ENCODE measurements at regions not wholly inside any gene's neighbourhood (a gene's known extent, or its start where the extent isn't known, plus 50 kb on each side); places are given as distances from the start of the nearest gene placed in this dataset.

DNA sequence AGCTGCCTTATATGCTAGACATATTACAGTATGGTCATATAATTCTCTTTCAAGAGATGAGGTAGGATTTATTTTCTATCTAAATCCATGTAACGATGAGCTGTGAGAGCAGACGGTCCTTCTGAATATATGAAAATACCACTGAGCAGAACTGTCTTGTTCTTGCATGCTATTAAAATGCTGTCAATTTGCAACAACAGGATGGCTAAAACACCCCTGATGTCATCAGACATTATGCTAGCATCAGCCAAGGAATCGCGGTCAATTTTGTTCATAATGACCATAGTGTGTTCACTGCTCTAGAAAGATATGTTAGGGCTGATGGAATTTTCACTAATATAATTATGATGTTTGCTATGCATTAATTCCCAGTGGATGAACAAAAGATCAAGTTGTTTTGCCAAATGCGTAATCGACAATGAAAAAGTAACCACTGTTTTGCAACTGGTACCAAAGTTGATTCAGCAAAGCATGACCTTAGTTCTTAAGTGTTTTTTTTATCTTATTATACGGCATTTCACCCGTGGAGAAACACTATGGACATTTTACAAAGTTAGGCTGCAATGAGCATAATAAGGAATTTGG is 765.4 kb upstream of the NR2F2 start:
- DNase-seq (ENCODE audit: low spot score) = no peak

DNA sequence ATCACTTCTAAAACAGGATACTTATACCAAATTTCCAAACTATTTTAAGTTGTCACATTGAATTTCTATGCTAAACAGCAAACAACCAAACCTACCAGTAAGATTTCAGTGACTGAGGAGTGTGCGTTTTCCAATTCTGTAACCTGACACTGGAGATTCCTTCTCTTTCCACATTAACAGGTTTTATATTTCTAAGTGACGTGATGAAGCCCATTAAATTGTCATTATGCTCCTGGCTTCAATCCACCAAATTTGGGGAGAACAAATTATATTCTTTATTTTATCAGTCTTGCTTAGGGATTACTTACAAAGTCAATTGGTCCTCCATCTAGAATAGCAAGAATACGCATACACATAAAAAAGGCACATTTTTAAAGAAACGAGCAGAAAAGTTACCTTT is 764.8 kb upstream of the NR2F2 start:
- no peak for DNase-seq (ENCODE audit: low spot score)

DNA sequence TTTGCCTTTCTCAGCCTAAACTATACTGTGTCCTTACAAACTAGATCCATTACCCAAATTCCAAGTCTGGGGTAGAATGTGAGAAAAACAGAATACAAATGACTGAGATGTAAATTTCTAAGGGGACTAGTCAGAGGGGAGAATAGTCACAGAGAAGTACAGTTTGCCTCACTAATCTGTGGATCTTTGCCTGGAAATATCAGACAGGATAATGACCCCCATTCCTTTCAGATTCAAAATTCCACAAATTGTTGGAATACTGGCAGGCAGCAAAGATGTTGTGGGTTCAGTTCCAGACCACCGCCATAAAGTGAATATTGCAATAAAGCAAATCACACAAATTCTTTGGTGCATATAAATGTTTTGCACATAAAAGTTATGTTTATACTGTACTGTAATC is 762.8 kb upstream of the NR2F2 start:
- no peak for DNase-seq (ENCODE audit: low spot score)

DNA sequence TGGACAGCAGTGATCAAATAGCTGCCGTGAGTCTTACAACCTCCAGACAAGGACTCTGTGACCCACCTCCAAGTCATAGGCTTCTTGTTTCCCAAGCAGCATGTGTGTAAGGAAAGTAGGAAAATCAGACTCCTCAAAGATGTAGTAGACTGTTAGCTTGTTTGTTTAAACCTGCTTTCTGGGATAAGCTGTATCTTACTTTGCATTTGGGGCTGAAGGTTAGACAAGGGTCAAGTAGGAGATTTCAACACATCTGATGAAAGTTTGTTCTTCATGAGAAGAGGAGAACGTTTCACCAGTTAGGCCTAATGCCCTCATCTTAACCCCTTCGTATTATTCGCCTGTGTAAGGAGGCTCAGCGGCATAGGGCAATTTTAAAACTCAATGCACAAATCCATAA is 756.4 kb upstream of the NR2F2 start:
- no peak for DNase-seq (ENCODE audit: low spot score)

DNA sequence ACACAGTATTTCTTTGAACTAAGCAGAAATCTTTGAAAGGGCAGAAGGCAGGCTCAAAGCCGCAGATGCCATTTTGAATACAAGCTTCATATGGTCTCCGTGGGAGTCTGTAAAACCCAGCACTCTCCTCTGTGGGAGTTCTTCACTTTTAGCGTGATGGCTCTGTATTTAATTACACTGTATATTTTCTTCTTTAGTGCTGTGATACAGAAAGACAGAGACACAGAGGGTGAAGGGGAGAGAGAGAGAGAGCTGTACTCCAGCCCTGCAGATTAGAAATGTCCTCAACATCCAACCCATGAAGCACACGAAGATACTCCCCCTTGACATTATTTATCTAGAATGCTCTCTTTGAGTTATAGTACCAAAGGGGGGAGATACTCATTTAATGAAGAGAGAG is 752.6 kb upstream of the NR2F2 start:
- no peak for DNase-seq (ENCODE audit: low spot score)

DNA sequence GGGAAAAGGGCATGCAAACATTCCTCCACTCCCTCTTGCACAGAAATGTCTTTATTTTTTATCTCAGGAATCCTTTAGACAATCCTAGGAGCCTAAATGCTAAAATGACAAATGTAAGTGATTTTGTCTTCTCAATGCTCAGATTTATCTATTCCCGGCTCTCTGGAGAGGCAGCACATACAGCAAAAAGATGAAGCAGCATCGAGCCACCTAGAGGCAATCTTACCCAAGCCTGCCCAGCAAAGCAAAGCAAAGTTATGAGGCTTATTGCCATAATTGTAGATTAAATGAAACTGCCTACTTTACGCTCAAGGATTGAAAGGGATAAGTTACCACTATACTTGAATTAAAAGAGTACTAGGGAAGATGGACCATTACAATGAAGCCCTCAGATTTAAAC is 750.4 kb upstream of the NR2F2 start:
- DNase-seq (ENCODE audit: low spot score) = no peak

DNA sequence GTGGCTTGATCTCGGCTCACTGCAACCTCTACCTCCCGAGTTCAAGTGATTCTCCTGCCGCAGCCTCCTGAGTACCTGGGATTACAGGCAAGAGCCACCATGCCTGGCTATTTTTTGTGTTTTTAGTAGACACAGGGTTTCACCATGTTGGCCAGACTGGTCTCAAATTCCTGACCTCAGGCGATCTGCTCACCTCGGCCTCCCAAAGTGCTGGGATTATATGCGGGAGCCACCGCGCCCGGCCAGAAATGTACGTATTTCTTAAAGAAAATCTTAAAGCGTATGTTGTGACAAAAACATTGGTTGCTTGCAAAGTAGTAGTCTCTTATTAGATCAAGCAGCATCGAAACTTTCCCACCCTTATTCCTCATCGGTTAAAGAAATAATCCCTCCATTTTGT is 748.9 kb upstream of the NR2F2 start:
- no peak for DNase-seq (ENCODE audit: low spot score)

DNA sequence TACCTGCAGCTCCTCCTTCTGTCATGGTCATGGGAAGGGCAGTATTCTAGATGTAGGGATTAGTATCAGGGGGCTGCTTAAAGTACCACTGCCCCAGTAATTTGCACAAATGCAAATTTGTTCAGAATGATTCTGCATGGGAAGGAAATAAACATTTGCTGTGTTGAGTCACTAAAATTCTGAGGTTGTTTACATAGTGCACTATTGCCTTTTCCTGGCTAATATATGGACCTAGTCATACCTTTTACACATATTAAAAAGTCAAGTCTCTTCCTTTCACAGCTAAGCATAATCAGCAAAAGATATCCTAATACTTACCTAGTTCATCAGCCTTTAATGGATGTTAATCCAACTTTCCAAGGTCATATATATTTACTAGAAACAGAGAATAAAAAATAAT is 746.4 kb upstream of the NR2F2 start:
- DNase-seq (ENCODE audit: low spot score) = no peak

DNA sequence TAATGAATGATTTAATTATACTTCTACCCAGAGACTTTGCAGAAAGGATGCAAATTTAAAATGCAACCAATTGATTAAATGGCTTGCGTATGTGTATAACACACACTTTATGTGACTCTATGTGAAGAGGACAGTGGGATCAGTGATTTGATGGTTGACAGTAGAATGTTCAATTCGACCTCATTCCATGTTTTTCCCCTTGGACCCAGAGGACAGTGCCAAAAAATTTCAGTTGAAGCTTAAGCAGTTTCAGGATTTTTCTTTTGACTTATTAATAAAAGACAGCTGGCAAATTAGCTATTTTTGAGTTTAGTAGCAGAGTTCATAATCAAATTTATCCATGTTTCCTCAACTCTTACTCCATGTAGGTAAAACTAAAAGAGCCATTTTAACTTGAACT is 742.4 kb upstream of the NR2F2 start:
- no peak for DNase-seq (ENCODE audit: low spot score)

DNA sequence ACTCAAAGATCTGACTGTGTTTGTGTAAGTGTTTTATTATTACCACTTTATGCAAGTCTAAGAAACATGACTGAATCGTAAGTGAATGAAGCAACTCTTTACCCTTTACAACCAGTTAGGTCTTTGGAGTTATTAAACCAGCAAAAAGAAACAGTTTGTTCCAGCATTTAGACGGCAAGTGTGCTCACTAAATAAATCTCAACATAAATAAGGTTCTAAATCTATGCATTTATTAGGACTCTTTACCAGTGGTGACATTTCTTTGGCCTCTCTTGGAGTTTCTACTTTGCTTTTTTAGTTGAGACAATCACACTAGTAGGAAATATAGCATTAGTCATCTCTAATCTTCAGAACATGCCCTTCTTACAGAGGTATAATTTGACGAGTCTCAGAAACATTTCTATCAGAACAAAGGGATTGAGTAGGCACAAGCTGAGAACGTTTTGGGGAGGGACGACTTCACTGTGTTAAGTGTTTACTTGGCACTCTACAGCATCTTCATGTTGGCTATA is 739.9 kb upstream of the NR2F2 start:
- DNase-seq (ENCODE audit: low spot score) = no peak

DNA sequence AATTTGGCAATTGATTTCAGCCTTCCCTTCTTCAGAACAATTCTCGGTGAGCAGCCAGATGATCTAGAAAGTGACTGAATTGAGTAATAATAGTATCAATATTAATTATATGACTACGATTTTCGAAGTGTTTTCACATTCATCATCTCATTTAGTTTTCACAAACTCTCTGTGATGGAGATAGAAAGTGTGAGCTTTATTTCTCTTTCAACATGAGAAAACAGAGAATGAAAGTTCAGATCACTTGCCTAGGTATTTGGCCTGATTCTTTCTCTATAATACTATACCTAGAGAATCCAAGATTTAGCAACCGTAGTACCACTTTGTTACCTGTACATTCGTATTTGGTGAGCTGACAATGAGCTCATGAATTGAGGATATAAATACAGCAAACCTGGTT is 739.2 kb upstream of the NR2F2 start:
- no peak for DNase-seq (ENCODE audit: low spot score)

DNA sequence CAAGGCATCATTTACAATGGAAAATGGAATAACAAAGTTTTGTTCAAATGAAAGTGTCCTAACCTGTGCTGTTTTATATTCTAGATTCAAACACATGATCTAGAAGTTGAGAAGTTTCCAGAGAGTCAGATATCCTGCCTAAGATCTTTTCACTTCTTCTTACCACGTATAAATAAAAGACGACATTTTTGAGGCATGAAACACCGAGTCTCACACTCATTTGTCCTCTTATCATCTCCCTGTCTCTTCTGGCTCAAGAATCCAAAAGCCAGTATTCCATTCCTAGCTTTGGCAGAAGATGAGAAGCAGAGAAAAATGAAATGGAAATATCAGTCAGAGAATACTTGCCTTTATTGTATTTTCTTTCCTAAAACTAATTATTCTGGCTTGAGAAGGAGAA is 738.6 kb upstream of the NR2F2 start:
- no peak for DNase-seq (ENCODE audit: low spot score)

DNA sequence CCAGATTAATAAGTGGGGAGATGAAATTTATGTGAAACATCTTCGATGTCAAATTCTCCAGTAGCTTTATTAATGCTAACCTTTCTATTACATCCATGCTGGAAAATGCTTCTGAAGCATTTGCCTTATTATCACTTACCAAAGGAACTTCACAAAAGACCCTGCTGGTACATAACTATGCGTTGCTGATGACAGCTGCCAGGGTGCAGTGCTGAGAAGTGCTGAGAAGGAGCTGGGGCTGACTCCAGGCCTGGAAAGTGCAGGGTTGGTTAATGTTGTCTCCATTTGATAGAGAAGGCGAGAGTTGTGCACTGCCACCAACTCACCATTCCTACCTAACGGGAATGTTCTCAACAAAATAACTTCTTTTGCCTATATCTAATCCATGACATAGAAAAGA is 736.0 kb upstream of the NR2F2 start:
- DNase-seq (ENCODE audit: low spot score) = no peak

DNA sequence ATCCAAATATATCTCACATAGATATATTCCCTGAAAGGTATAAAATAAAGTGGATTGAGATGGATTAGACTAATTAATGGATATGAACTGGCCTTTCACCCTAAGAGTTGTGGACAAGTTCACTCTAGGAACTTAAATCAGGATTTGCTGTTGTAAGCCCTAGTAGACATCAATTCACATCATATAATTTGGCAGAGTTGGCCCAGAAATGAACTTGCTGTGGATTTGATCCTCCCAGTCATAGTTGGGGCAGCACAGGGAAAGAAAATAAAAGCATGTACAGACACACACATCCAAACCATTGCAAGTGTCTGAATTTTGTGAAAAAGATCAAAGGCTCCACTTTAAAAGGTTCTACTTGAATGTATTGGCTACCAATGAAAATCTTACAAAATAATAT is 734.7 kb upstream of the NR2F2 start:
- no peak for DNase-seq (ENCODE audit: low spot score)

DNA sequence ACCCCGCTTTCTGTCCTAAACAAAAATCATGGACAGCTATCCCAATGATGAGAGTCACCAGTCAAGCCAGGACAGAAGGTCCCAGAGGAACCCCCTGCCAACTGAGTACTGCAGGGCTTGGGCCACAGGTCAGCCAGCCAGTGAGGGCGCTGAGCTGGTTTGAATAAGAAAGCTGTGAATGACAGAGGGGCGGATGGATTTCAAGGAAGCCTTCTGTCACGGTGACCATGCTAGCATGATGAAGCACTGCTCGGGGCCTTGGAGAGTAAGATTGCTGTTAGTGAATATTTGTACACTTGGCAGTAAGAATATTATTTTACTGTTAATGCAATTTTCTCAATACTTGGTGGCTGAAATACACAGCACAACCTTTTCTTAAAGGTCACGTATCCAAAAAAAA is 734.0 kb upstream of the NR2F2 start:
- DNase-seq (ENCODE audit: low spot score) = no peak

DNA sequence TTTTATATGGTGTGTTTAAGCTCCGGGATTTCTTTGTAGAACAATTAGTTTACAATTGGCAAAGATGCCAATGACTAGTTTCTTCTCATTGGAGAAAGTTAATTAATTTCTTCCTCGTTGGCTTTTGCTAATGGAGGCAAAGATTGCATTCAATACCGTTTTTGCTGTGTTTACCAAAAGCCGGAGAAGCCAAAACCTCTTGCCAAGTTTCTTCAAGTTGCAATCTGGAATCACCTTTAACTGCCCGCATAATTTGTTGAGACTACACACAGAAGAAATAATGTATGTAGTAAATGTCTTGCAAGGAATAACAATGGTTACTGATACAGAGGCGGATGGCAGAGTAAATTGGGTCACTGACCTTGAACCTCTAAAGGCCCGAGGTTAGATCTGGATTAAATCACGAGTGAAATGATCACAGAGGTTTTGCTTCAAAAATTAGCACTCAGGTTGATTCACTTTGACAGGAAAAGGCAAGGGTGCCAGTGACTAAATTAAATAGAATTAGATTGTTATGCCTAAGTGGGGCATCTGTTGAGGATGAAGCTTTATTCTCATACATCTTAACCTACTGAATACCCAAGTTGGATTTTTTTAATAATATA is 732.1 kb upstream of the NR2F2 start:
- DNase-seq (ENCODE audit: low spot score) = no peak

DNA sequence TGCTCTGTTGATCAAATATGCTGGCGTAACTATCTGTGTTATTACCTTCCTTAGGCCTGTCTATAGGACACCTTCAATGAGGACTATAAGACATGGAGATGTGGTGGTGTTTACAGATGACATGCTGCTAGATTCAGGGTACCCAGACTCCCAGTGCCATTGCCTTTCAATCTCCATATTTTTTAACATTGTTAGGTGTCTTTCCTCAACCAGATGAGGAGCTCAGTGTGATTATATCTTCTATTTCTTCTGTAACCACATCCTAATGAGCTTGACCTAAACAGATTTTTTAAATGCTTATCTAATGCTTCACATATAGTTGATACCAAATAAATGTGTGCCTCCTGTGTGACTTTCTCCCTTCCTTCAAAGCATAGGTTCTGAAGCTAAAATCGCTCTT is 730.1 kb upstream of the NR2F2 start:
- DNase-seq (ENCODE audit: low spot score) = no peak

DNA sequence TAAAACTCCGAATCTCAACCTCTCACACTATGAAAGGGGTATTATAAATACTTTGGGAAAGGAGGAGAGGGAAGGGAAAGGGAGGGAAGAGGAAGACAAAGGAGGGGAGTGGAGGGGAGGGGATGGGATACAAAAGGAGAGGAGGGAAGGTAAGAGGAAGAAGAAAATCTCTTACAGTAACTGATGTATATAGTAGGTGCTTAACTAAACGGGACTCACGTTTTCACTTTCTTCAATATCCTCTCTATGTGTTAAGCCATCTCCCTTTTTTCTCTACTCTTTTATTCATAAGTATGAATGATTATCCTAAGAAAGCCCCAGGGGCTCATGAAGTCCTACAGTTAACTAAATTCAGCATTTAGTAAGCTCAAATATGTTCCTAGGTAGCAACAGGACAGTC is 729.6 kb upstream of the NR2F2 start:
- no peak for DNase-seq (ENCODE audit: low spot score)

DNA sequence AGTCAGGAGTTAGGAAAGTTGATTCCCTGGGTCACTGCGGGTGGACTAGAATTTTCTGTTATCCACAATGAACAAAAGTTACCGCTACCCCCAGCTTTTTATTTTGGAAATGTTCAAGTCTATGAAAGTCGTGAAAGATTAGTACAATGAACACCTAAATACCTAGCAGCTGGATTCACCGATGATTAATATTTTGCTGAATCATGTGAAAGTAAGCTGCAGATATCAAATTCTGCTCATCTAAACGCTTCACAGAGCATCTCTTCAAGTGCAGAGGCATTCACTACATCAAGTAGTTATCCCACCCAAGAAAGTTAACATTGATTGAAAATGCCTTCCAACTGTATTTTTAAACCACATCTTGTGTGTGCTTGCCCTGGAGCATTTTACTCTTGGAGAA is 729.0 kb upstream of the NR2F2 start:
- no peak for DNase-seq (ENCODE audit: low spot score)

DNA sequence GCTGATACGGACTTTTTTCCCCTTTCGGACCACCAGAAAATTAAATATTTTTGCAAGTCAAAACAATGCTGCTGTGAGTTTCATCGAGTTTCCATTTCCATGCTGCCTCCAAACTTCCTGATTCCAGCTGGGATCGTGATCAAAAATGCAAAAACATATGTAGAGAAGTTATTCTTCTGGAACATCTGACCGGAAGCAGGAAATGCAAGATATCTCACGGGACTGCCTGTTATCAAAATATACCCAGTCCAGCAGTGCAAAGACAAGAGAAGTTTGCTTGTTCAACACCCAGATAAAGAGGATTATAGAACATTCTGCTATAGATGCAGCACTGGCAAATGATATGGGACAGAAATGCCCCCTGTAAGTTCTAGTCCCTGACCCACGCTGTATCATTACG is 726.7 kb upstream of the NR2F2 start:
- DNase-seq (ENCODE audit: low spot score) = no peak

DNA sequence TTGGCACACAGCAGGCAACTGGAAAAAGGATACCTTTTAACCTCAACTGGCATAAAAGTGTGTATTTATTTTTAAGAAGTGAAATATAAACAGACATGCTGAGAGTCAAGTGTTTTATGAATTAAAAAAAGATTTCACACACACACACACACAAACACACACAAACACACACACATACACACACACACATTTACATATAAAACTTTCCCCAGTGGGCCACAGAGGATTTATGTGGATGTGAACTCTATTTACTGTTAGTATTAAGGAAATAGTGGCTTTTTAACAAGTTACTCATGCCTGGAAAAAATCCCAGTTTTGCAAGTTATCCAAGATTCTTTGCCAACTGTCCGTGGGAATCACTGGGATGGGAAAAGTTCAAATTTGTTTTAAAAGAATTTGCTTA is 725.9 kb upstream of the NR2F2 start:
- no peak for DNase-seq (ENCODE audit: low spot score)

DNA sequence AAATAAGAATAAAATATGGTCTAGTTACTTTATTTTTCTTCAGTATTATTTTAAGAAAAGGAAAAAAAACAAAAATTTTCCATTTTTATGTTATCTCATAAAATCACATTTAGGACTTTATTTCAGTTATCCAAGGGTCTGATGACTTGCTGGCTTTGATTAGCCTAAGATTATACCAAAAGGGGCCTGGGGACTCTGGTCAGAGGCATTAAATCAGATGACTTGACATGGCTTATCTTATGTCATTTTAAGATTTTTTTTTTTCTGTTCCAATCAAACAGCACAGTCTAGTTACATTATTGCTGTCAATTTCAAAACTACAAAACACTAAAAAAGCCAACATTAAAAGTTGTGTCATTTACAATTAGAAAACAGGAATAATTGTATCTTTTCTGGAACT is 725.4 kb upstream of the NR2F2 start:
- DNase-seq (ENCODE audit: low spot score) = no peak

DNA sequence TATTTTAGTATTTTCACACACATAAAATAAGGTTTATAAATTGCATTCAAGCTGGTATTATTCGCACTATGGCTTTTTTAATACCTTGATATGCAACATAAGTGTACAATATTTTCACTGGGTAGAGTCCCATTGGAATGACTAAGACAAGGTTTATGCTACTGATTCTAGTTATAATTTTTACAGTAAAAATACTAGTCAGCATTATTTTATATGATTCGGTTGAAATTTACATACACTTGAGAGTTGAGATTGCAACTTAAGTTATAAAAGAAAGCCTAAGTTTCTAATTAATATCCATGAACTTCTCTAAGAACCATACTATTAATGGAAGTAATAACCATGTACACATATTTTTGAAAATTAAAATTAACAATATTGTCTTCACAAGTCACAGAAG is 723.9 kb upstream of the NR2F2 start:
- no peak for DNase-seq (ENCODE audit: low spot score)

DNA sequence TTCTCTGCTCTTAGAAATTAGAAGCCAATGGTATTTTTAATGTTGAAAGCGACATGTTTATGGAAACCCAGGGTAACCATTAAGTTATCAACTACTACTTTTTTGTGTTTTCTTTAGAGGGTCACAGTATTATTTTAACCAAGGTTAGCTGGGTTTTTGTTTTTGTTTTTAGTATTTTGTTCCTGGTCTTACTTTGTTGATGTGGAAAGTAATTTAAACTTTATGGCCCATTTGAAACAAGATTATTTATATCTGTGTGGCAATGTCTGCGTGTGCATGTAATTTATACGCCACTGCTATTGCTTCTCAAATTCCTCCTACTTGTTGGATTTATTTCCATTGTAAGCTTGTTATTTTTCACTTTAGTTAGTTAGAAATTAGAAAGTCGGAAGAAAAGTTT is 722.1 kb upstream of the NR2F2 start:
- no peak for DNase-seq (ENCODE audit: low spot score)

DNA sequence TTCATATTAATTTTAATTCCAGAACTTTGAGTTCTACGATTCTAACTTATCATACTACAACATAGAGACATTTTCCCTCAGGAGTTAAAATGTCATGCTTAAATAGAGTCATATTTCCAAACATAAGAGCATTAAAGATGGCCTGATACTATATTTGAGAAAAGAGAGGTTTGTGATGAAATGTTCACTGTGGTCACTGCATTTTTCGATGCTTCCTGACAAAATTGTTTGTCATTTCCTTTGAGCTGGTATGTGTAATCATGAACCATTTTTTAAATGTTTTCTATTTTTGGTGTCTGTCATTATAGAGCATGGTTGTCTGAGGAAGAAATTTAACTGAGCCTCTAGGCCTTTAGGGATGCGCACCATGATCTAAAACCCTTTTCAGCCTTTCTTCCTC is 721.4 kb upstream of the NR2F2 start:
- no peak for DNase-seq (ENCODE audit: low spot score)
